Astrocyte (in vitro differentiated cells and primary cell): ENCODE measurements at regions not wholly inside any gene's neighbourhood (a gene's known extent, or its start where the extent isn't known, plus 50 kb on each side); places are given as distances from the start of the nearest gene placed in this dataset.
A peak's percentile ranks its signal among the peaks of the same experiment; 100 is the strongest.

Experiments used
- DNase-seq: peaks from one replicate; pipeline ENCODE4 v3.0.0-alpha.2; 2010; ENCODE audit warnings: low read depth
- FAIRE-seq: peaks from 2 replicates; lab custom pipeline; 2011; peaks lifted over from hg19 to GRCh38; lab: Jason Lieb, UNC
- H2AFZ ChIP-seq: 2 replicates; pipeline ENCODE4 v1.6.0; 2012; ENCODE audit warnings: low read depth, low read length, inconsistent platforms
- H3K27ac ChIP-seq: 2 replicates; pipeline ENCODE4 v1.5.1; 2011; ENCODE audit warnings: low read depth, low read length, inconsistent platforms
- H3K27me3 ChIP-seq: 2 replicates; pipeline ENCODE4 v1.6.0; 2011; ENCODE audit warnings: low read length, inconsistent platforms; ENCODE audit not compliant: insufficient read depth
- H3K36me3 ChIP-seq: 2 replicates; pipeline ENCODE4 v1.5.1; 2011; ENCODE audit warnings: low read length, inconsistent platforms; ENCODE audit not compliant: insufficient read depth
- H3K4me1 ChIP-seq: 2 replicates; pipeline ENCODE4 v1.5.1; 2011; ENCODE audit warnings: low read length, inconsistent platforms; ENCODE audit not compliant: insufficient read depth
- H3K4me2 ChIP-seq: 2 replicates; pipeline ENCODE4 v1.6.0; 2012; ENCODE audit warnings: low read length, inconsistent platforms
- H3K4me3 ChIP-seq: 2 replicates; pipeline ENCODE4 v1.5.1; 2011; ENCODE audit warnings: low read depth, mild to moderate bottlenecking, low read length, inconsistent platforms; ENCODE audit not compliant: insufficient read depth
- H3K79me2 ChIP-seq: 2 replicates; pipeline ENCODE4 v1.6.0; 2012; ENCODE audit warnings: mild to moderate bottlenecking, low read length, inconsistent platforms; ENCODE audit not compliant: insufficient read depth
- H3K9ac ChIP-seq: 2 replicates; pipeline ENCODE4 v1.6.0; 2012; ENCODE audit warnings: mild to moderate bottlenecking, low read length, inconsistent platforms
- H3K9me3 ChIP-seq: 2 replicates; pipeline ENCODE4 v1.5.1; 2012; ENCODE audit warnings: low read depth, mild to moderate bottlenecking, low read length, inconsistent platforms; ENCODE audit not compliant: insufficient read depth
- H4K20me1 ChIP-seq: 2 replicates; pipeline ENCODE4 v1.6.0; 2012; ENCODE audit warnings: low read length, inconsistent platforms; ENCODE audit not compliant: insufficient read depth
- H3K27ac Mint-ChIP-seq: one replicate; pipeline ENCODE4 v1.8.0; 2021; ENCODE audit warnings: mild to moderate bottlenecking, mixed read lengths; ENCODE audit not compliant: unreplicated experiment
- H3K27me3 Mint-ChIP-seq: one replicate; pipeline ENCODE4 v1.8.0; 2021; ENCODE audit warnings: low read depth, mixed read lengths; ENCODE audit not compliant: unreplicated experiment
- H3K36me3 Mint-ChIP-seq: one replicate; pipeline ENCODE4 v1.8.0; 2021; ENCODE audit warnings: low read depth, mixed read lengths; ENCODE audit not compliant: unreplicated experiment
- H3K4me1 Mint-ChIP-seq: one replicate; pipeline ENCODE4 v1.8.0; 2021; ENCODE audit warnings: low read depth, mixed read lengths; ENCODE audit not compliant: unreplicated experiment
- H3K4me3 Mint-ChIP-seq: one replicate; pipeline ENCODE4 v1.8.0; 2021; ENCODE audit warnings: mild to moderate bottlenecking, moderate library complexity, mixed read lengths; ENCODE audit not compliant: unreplicated experiment
- H3K9me3 Mint-ChIP-seq: one replicate; pipeline ENCODE4 v1.8.0; 2021; ENCODE audit warnings: mild to moderate bottlenecking, mixed read lengths; ENCODE audit not compliant: unreplicated experiment
- EZH2 ChIP-seq: IDR thresholded peaks from 2 replicates; pipeline ENCODE4 v1.6.1; 2012; ENCODE audit warnings: mild to moderate bottlenecking, low read length, inconsistent platforms; ENCODE audit not compliant: insufficient read depth
- TF ChIP-seq, protein P1 (sequence below): IDR thresholded peaks from 2 replicates; pipeline ENCODE4 v1.5.1; 2011; ENCODE audit warnings: low read depth, mild to moderate bottlenecking, inconsistent platforms, low read length, moderate library complexity; ENCODE audit not compliant: insufficient read depth

DNA sequence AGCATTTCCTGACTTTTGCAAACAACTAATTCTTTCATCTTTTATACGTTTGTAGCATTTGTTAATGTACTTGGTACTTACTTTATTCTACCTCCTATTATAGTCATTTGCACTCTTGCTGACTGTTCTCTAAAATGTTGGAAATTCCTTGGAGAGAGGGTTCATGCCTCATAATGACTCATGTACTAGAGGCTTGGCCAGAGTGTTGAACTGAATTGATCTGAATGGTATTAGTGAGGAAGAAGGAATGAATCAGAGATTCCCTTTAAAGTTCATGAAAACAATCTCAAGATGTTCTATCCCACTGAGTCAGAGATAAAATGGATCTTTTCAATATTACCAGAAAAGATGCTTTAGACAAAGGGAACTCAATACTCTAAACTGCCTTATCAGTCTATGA lies 383.4 kb downstream of the SEC16B start:
- no peaks in the 10 kb centered on the region for H3K9me3 Mint-ChIP-seq
- no peak overlapping the region for H3K4me3 Mint-ChIP-seq
- H3K4me2 ChIP-seq: peak overlapping the region; percentile 43
- H3K9me3 ChIP-seq: no peaks in the 10 kb centered on the region
- no peaks in the 10 kb centered on the region for H3K27me3 ChIP-seq
- TF ChIP-seq, protein P1, sequence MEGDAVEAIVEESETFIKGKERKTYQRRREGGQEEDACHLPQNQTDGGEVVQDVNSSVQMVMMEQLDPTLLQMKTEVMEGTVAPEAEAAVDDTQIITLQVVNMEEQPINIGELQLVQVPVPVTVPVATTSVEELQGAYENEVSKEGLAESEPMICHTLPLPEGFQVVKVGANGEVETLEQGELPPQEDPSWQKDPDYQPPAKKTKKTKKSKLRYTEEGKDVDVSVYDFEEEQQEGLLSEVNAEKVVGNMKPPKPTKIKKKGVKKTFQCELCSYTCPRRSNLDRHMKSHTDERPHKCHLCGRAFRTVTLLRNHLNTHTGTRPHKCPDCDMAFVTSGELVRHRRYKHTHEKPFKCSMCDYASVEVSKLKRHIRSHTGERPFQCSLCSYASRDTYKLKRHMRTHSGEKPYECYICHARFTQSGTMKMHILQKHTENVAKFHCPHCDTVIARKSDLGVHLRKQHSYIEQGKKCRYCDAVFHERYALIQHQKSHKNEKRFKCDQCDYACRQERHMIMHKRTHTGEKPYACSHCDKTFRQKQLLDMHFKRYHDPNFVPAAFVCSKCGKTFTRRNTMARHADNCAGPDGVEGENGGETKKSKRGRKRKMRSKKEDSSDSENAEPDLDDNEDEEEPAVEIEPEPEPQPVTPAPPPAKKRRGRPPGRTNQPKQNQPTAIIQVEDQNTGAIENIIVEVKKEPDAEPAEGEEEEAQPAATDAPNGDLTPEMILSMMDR: no peak
- peaks cover 16% of the 10 kb centered on the region for H3K4me1 Mint-ChIP-seq
- FAIRE-seq (peak; percentile 99), DNase-seq (peak; percentile 93)
- peaks cover 16% of the 10 kb centered on the region for H3K4me1 ChIP-seq
- no peaks in the 10 kb centered on the region for H3K27me3 Mint-ChIP-seq
- H3K27ac ChIP-seq: peak overlapping the region; percentile 32
- no peaks in the 10 kb centered on the region for H4K20me1 ChIP-seq
- no peak overlapping the region for H3K4me3 ChIP-seq
- no peak overlapping the region for H3K9ac ChIP-seq
- H2AFZ ChIP-seq: no peak overlapping the region
- H3K27ac Mint-ChIP-seq: peak overlapping the region; percentile 29
- H3K36me3 ChIP-seq: no peaks in the 10 kb centered on the region
- no peaks in the 10 kb centered on the region for H3K79me2 ChIP-seq
- no peaks in the 10 kb centered on the region for H3K36me3 Mint-ChIP-seq

DNA sequence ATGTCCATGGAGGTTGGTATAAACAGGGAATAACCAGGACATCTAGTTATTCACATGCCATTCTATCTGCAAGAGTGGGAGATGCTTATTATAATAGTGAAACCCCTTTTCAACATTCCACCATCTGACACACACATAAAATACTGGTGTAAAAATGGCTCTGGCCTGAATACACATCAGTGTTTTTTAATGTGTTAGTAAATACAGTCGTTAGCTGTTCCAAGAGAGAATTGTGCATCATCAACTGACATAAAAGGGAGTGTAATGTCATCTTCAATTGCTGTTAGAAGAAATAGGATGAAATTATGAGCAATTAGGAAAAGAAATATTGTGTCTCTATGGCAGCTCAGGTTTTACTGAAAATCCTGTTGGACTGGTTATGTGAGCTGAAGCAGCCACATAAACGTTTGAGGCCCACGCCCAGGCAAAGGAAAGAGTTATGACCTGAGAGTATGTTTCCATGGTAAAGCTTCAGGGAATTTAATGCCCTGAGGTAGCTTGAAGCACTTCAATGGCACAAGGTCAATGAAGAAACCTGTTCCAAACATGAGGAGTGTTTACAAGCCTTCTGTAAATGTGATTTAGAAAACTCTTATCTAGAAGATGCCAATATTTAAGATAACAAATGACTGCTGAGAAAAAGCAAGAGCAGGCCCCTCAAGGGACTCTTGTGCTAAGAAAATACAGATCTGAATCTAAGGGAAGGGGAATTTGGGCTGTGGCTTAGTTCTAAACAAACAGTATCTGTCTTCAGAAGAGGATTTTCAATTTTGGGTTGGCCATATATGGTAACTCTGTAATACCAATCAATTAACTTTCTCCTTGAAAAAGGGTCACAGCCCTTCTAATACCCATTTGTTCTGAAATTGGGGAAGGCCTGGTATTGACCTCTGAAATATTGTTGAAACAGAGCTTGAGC lies 384.3 kb downstream of the SEC16B start:
- Histone ChIP-seq H3K9me3 (no peaks in the 10 kb centered on the region), H3K4me3 (no peak overlapping the region), H3K4me2 (peak overlapping the region; percentile 43), H2AFZ (no peak overlapping the region), H3K27me3 (no peaks in the 10 kb centered on the region), H4K20me1 (no peaks in the 10 kb centered on the region), H3K79me2 (no peaks in the 10 kb centered on the region), H3K36me3 (no peaks in the 10 kb centered on the region), H3K27ac (peak overlapping the region; percentile 32), H3K9ac (no peak overlapping the region), H3K4me1 (peaks cover 16% of the 10 kb centered on the region)
- FAIRE-seq (no peak), DNase-seq (no peak)
- TF ChIP-seq, protein P1: no peak
- TF ChIP-seq EZH2: no peak
- no peaks in the 10 kb centered on the region for H3K27me3 Mint-ChIP-seq
- peaks cover 16% of the 10 kb centered on the region for H3K4me1 Mint-ChIP-seq
- H3K4me3 Mint-ChIP-seq: no peak overlapping the region
- H3K9me3 Mint-ChIP-seq: no peaks in the 10 kb centered on the region
- peak overlapping the region; percentile 29 for H3K27ac Mint-ChIP-seq
- H3K36me3 Mint-ChIP-seq: no peaks in the 10 kb centered on the region

DNA sequence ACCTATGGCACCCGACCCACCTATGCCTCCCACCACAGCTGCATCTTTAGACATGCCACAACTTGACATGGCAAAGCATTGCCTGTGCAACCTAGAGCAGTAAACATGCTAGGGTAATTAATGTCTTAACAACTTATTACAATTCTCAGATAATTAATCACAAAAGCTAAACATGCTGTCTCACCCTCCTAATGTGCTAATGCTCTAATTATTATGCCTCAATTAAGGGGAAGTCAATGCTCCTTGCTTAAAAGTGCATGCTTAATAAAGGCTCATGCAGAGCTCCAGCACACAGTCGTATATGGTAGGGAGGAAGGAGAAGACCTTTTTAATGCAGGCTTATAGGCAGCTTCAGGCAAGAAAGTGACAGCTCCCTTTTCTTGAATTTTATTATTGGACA lies 396.0 kb downstream of the SEC16B start:
- Histone ChIP-seq H3K4me3 (no peak overlapping the region), H3K27ac (no peak overlapping the region), H3K36me3 (no peaks in the 10 kb centered on the region), H3K4me1 (no peaks in the 10 kb centered on the region), H2AFZ (no peak overlapping the region), H4K20me1 (no peaks in the 10 kb centered on the region), H3K9me3 (no peaks in the 10 kb centered on the region), H3K9ac (no peak overlapping the region), H3K4me2 (no peak overlapping the region), H3K27me3 (no peaks in the 10 kb centered on the region), H3K79me2 (no peaks in the 10 kb centered on the region)
- DNase-seq: no peak
- H3K27ac Mint-ChIP-seq: no peak overlapping the region
- H3K36me3 Mint-ChIP-seq: no peaks in the 10 kb centered on the region
- peaks cover 2% of the 10 kb centered on the region for H3K4me1 Mint-ChIP-seq
- H3K4me3 Mint-ChIP-seq: no peak overlapping the region
- peaks cover 5% of the 10 kb centered on the region for H3K27me3 Mint-ChIP-seq
- no peaks in the 10 kb centered on the region for H3K9me3 Mint-ChIP-seq
- TF ChIP-seq, protein P1: no peak
- no peak for TF ChIP-seq EZH2
- FAIRE-seq: no peak
